ENCODE measurements at regions not wholly inside any gene's neighbourhood (a gene's known extent, or its start where the extent isn't known, plus 50 kb on each side); places are given as distances from the start of the nearest gene placed in this dataset.

GRCh38 chr5:158553195-158553961, 546.3 kb downstream of the EBF1 start:
- DNase-seq (ENCODE audit: low read depth): no peak

GRCh38 chr5:158552241-158552640, 547.5 kb downstream of the EBF1 start:
- no peak for DNase-seq (ENCODE audit: low read depth)

GRCh38 chr5:158549311-158549710, 550.4 kb downstream of the EBF1 start:
- DNase-seq (ENCODE audit: low read depth): no peak

GRCh38 chr5:158546748-158547147, 553.0 kb downstream of the EBF1 start:
- DNase-seq (ENCODE audit: low read depth): no peak

DNA sequence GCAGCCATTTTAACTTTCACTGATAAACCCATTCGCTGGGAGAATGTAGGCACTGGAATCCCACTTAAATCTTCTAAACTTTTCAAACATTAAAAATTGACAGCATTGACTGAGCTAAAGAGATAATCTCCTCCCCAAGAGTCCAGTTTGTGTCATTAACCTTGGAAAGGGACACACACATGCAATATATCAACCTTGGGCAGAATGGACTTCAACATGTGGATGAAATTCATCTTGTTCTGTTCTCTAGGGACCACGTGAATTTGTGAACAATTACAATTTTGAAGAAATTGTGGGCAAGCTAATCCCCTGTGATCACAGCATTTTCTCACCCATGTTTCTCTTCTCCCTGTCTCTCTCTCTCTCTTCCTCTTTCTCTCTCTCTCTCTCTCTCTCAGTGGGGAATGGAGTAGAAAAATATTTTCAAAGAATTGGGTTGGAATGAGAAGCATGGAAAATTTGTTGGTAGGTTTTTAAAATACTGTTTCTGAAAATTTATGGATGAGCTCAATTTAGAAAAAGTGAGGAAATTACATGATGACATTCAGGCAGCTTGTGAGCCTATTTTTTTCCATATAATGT, 553.7 kb downstream of the EBF1 start:
- DNase-seq (ENCODE audit: low read depth): no peak

DNA sequence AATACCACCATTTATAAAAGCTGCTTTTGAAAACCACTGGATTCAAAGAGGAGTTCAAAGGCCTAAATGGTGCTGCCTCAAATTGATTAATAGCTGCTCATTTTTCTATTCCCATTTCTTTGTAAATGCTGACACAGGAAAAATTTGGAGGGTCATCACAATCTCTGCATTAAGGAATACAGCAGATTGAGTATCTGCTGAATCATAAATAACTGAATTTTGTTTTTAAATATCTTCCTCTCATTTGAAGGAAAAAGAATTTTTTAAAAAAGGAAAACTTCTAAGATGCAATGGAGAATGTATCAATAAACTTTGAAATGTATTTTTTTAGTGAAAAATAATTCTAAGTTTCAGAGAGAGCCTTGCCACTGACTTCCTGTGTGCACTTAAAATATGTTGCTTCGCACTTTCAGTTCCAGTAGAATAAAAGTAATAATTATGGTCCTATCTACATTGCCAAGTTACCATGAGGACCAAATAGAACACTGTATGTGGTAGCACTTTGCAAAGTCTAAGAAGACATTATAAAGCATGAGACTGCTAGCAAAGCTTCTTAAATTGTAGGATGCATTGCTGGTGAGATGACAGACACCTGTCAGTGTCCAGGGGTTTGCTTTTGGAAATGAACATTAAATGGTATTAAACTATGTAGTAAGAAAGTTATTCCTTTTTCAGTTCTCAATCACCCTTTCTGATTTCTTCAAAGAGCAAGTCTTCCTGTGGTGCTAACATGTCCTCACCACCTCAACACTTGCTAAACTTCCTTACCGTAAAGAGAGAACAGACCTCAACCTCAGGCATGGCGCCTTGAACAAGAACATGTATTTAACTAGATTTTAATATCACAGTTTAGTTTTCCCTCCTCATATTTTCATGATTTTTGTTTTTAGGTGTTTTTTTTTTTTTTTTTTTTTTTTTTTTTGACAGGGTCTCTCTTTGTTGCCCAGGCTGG, 555.1 kb downstream of the EBF1 start:
- DNase-seq (ENCODE audit: low read depth): no peak

GRCh38 chr5:158543539-158544387, 556.0 kb downstream of the EBF1 start:
- DNase-seq (ENCODE audit: low read depth): no peak

- no peak for DNase-seq (ENCODE audit: low read depth)
Observed at GRCh38 chr5:158541536-158542297, 558.0 kb downstream of the EBF1 start.

DNA sequence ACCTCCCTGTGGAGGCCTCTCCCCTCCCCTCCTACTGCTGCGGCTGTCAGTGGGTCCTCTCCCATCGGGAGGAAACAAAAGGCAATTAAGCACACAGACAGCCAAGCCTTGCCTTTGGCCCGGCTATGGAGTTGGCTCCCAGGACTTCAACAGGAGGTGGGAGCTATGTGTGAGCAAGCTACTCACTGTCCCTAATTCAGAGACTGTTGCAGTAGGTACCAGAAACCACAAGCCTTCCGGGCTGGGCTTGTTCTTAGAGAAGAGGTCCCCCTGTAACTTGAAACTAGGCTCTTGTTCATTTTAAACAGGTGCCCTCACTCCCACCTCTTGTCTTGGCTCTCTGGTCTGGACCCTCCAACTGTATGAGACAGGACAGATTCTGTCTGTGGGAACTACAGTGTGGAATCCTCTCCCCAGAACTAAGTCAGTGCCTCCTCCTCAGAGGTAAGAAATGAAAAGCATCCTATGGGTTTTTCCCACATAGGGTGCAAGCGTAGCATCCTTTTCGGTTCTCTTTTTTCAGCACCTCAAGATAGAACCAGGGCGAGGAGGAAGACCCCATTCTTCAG, 561.1 kb downstream of the EBF1 start:
- no peak for DNase-seq (ENCODE audit: low read depth)

DNA sequence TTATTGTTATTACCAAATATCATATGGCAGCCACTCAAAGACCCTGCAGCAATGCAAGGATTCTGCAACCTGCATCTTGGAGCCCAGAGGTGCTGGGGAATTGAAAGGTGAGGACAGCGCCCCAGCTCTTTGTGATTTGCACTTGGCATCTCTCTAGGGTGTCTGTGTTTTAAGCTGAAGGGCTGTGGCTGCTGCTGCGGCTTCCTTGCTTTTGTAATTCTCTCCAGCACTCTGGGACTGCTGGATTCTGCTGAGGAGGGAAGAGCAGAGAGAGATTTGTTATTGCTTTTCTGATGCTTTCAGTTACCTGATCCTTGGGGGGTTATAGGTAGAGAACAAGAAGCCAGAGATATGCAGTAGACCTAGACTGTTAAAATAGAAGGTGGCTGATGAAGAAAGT, 562.4 kb downstream of the EBF1 start:
- no peak for DNase-seq (ENCODE audit: low read depth)

GRCh38 chr5:158534203-158534602, 565.5 kb downstream of the EBF1 start:
- no peak for DNase-seq (ENCODE audit: low read depth)

DNA sequence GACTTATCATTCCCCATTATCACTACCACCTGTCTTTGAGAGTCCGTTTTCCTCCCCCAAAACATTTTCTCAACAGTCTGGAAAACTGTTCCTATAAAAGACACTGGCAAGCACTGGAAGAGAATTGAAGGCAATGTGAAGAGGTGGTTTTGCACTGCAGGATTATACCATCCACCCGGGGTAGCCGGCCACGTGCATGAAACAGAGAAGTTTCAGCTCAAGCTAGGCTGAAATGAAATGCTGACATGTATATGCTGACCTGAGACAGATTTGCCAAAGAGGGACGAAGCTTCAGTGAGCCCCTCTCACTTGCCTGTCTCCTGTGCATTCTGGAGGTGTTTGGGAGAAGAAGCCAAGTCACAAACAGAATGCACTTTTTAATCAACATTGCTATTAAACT, 567.0 kb downstream of the EBF1 start:
- DNase-seq (ENCODE audit: low read depth): no peak

DNA sequence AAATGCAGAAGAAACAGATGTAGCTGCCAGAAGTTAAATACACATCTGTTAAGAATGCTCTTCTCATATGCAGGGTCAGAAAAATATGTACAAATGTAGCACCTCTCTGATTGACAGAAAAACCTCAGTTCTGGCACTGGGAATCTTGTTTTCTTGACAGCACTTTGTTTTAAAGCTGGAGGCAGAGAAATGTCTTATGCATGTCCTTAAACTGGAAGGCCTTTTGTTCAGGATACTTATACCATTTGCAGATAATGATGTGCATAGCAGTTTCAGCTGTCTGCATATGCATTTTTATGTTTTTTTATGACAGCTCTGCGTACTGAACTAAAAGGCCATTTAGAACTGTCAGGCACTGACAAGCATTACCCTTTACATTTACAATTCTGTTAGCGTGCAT, 567.9 kb downstream of the EBF1 start:
- DNase-seq (ENCODE audit: low read depth): no peak

DNA sequence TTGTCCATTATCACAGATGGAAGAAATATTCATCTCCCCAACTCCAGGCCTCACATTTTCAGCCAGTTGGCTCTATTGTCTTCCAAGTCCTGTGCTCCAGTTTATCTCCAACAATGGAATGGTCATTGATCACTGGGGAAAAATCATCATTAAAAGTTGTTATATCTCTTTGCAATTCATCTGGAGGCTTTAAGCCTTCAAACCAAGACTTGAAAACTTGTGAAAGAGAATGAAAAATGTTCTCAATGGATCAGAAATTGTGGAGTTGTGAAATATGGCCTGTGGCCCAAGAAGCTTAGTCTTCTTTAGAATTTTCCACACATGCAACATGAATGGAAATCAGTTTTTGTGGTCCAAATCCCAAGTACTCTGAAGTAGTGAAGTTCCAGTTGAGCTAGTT, 569.6 kb downstream of the EBF1 start:
- no peak for DNase-seq (ENCODE audit: low read depth)

DNA sequence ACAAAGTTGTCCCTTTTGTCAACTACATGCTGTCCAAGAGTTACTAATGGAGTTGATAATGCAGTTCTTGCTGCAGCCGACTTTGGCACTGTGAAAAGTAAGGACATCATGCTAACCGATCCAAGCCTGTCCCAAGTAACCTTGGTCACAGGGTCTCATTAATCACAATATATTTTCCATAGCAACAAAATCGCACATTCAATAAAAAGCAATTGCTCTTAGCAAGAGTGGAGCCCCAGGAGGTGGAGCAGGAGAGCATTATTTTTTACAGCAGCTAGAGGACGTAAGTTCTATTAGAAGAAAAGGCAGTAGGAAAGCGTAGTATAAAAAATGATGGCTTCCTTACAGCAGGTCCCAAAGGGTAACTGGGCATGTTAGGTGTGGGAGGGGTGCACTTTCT, 570.3 kb downstream of the EBF1 start:
- no peak for DNase-seq (ENCODE audit: low read depth)

GRCh38 chr5:158525663-158526062, 574.1 kb downstream of the EBF1 start:
- DNase-seq (ENCODE audit: low read depth): no peak

DNA sequence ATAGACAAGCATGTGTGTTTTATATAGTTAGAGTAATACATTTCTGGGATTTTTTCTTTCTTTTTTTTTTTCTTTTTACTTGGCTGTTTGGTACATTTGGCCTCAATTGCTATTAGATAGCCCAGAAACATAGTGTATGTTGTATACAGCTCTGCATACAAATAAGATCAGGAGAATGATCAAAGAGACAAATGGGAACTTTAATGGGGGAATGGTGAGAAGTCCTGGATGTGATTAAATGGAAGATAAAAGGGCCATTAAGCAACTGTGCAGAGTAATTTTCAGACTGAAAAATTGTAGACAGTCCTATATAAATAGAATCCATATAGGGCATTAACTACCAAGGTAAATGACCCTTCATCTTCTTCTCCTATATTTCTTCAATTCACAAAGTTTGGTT, 575.6 kb downstream of the EBF1 start:
- no peak for DNase-seq (ENCODE audit: low read depth)

DNA sequence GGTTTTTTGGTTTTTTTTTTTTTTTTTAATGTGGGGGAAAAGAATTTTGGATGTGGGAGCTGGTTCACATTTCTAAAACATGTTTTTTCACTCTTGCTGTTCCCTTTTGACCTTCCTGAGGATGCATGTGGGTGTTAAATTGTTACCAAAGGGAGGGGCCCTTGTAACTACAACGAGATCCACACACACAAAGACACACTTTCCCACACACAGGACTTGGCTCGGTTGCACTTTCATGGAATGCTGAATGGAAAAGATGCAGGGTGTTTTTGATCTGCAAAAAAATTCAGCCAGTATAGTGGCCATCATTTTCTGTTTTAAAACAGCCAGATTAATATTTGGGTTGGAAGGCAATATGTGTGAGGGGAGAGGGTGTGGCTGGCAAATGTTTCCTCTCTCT, 576.9 kb downstream of the EBF1 start:
- no peak for DNase-seq (ENCODE audit: low read depth)

- DNase-seq (ENCODE audit: low read depth): no peak
Observed at GRCh38 chr5:158521995-158522394, 577.7 kb downstream of the EBF1 start.

DNA sequence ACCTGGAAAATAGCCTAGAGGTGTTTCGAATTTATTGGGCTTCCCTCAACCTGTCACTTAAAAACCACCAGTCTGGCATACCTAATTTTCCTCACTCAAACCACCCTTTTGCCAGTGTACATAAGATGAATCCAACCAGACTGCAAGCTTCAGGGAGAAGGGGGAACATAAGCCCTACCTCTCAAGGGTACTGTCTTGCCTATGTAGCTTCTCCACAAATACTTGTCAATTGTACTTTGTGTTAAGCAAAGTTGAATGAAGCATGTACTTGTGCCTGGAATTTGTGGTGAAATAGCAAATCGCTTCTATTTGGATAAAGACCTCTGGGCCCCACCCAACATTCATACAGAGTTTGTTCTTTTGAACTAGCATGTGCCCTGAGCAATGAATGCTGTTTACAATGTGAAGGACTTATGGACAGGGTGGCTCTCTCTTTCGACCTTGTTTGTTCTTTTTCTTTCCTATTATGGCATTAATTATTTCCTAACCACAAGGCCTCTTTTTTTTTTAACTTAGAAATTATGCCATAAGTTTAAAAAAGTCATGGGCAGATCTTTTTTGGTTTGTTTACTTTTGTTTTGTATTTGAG, 580.2 kb downstream of the EBF1 start:
- no peak for DNase-seq (ENCODE audit: low read depth)

All from stimulated activated CD8-positive, alpha-beta memory T cell treated with anti-CD3 and anti-CD28 coated beads, Interleukin-12 subunit alpha, Interleukin-12 subunit beta, amount 100 ng/mL, for 1 hour (primary cell).